ENCODE measurements at regions not wholly inside any gene's neighbourhood (a gene's known extent, or its start where the extent isn't known, plus 50 kb on each side); places are given as distances from the start of the nearest gene placed in this dataset.
"Not testable (repeated sequence)": the region's sequence is repeated elsewhere in the genome, so short reads cannot be mapped to it uniquely, and the experiment has no call there.

GRCh38 chr5:61215996-61216395 is 53.7 kb upstream of the SMIM15 start:
- H3K4me3 ChIP-seq (ENCODE audit: low read depth in 1 of 2, low read length in 2 of 2), result no peak overlapping the region
- no peak overlapping the region for H3K9ac ChIP-seq (ENCODE audit: low read length)
- no peaks in the 10 kb centered on the region for H3K36me3 ChIP-seq (ENCODE audit: insufficient read depth, low read length)
- H3K27ac ChIP-seq (ENCODE audit: low read depth, low read length), result no peak overlapping the region
- no peaks in the 10 kb centered on the region for H3K9me3 ChIP-seq (ENCODE audit: low read length)
- no peaks in the 10 kb centered on the region for H3K27me3 ChIP-seq (ENCODE audit: control insufficient read depth in 1 of 2, insufficient read depth in 2 of 2, low read length in 2 of 2)
- H3K4me1 ChIP-seq (ENCODE audit: insufficient read depth, low read length), result no peaks in the 10 kb centered on the region

- Histone ChIP-seq H3K9me3 (ENCODE audit: low read length) (no peaks in the 10 kb centered on the region), H3K36me3 (ENCODE audit: insufficient read depth, low read length) (no peaks in the 10 kb centered on the region), H3K27me3 (ENCODE audit: control insufficient read depth in 1 of 2, insufficient read depth in 2 of 2, low read length in 2 of 2) (no peaks in the 10 kb centered on the region), H3K4me1 (ENCODE audit: insufficient read depth, low read length) (no peaks in the 10 kb centered on the region), H3K4me3 (ENCODE audit: low read depth in 1 of 2, low read length in 2 of 2) (no peak overlapping the region), H3K9ac (ENCODE audit: low read length) (no peak overlapping the region), H3K27ac (ENCODE audit: low read depth, low read length) (no peak overlapping the region)
Observed at GRCh38 chr5:61216741-61217140, 54.5 kb upstream of the SMIM15 start.

GRCh38 chr5:61217214-61217613 is 54.9 kb upstream of the SMIM15 start:
- Histone ChIP-seq H3K27me3 (ENCODE audit: control insufficient read depth in 1 of 2, insufficient read depth in 2 of 2, low read length in 2 of 2) (no peaks in the 10 kb centered on the region), H3K27ac (ENCODE audit: low read depth, low read length) (no peak overlapping the region), H3K9ac (ENCODE audit: low read length) (no peak overlapping the region)

GRCh38 chr5:61228229-61228628 is 66.0 kb upstream of the SMIM15 start:
- Histone ChIP-seq H3K9me3 (ENCODE audit: low read length) (no peaks in the 10 kb centered on the region), H3K9ac (ENCODE audit: low read length) (no peak overlapping the region), H3K27ac (ENCODE audit: low read depth, low read length) (no peak overlapping the region), H3K36me3 (ENCODE audit: insufficient read depth, low read length) (no peaks in the 10 kb centered on the region), H3K4me1 (ENCODE audit: insufficient read depth, low read length) (no peaks in the 10 kb centered on the region), H3K27me3 (ENCODE audit: control insufficient read depth in 1 of 2, insufficient read depth in 2 of 2, low read length in 2 of 2) (no peaks in the 10 kb centered on the region), H3K4me3 (ENCODE audit: low read depth in 1 of 2, low read length in 2 of 2) (no peak overlapping the region)

More at GRCh38 chr5:61217214-61217613, 54.9 kb upstream of the SMIM15 start:
- Histone ChIP-seq H3K4me3 (ENCODE audit: low read depth in 1 of 2, low read length in 2 of 2) (no peak overlapping the region), H3K4me1 (ENCODE audit: insufficient read depth, low read length) (no peaks in the 10 kb centered on the region), H3K36me3 (ENCODE audit: insufficient read depth, low read length) (no peaks in the 10 kb centered on the region), H3K9me3 (ENCODE audit: low read length) (no peaks in the 10 kb centered on the region)

- Histone ChIP-seq H3K4me3 (ENCODE audit: low read depth in 1 of 2, low read length in 2 of 2) (no peak overlapping the region), H3K9ac (ENCODE audit: low read length) (no peak overlapping the region), H3K27me3 (ENCODE audit: control insufficient read depth in 1 of 2, insufficient read depth in 2 of 2, low read length in 2 of 2) (no peaks in the 10 kb centered on the region), H3K4me1 (ENCODE audit: insufficient read depth, low read length) (no peaks in the 10 kb centered on the region), H3K27ac (ENCODE audit: low read depth, low read length) (no peak overlapping the region), H3K9me3 (ENCODE audit: low read length) (no peaks in the 10 kb centered on the region), H3K36me3 (ENCODE audit: insufficient read depth, low read length) (no peaks in the 10 kb centered on the region)
Observed at GRCh38 chr5:61228691-61229280, 66.5 kb upstream of the SMIM15 start.

- Histone ChIP-seq H3K4me1 (ENCODE audit: insufficient read depth, low read length) (no peaks in the 10 kb centered on the region), H3K9me3 (ENCODE audit: low read length) (no peaks in the 10 kb centered on the region), H3K27ac (ENCODE audit: low read depth, low read length) (no peak overlapping the region), H3K27me3 (ENCODE audit: control insufficient read depth in 1 of 2, insufficient read depth in 2 of 2, low read length in 2 of 2) (no peaks in the 10 kb centered on the region), H3K9ac (ENCODE audit: low read length) (no peak overlapping the region), H3K36me3 (ENCODE audit: insufficient read depth, low read length) (no peaks in the 10 kb centered on the region), H3K4me3 (ENCODE audit: low read depth in 1 of 2, low read length in 2 of 2) (no peak overlapping the region)
Observed at GRCh38 chr5:61229416-61229815, 67.1 kb upstream of the SMIM15 start.

- Histone ChIP-seq H3K27me3 (ENCODE audit: control insufficient read depth in 1 of 2, insufficient read depth in 2 of 2, low read length in 2 of 2) (no peaks in the 10 kb centered on the region), H3K9me3 (ENCODE audit: low read length) (no peaks in the 10 kb centered on the region), H3K9ac (ENCODE audit: low read length) (no peak overlapping the region), H3K36me3 (ENCODE audit: insufficient read depth, low read length) (no peaks in the 10 kb centered on the region), H3K27ac (ENCODE audit: low read depth, low read length) (no peak overlapping the region), H3K4me3 (ENCODE audit: low read depth in 1 of 2, low read length in 2 of 2) (no peak overlapping the region), H3K4me1 (ENCODE audit: insufficient read depth, low read length) (no peaks in the 10 kb centered on the region)
Observed at GRCh38 chr5:61230492-61230891, 68.2 kb upstream of the SMIM15 start.

- Histone ChIP-seq H3K9ac (ENCODE audit: low read length) (no peak overlapping the region), H3K27ac (ENCODE audit: low read depth, low read length) (no peak overlapping the region), H3K9me3 (ENCODE audit: low read length) (no peaks in the 10 kb centered on the region), H3K4me1 (ENCODE audit: insufficient read depth, low read length) (no peaks in the 10 kb centered on the region), H3K27me3 (ENCODE audit: control insufficient read depth in 1 of 2, insufficient read depth in 2 of 2, low read length in 2 of 2) (no peaks in the 10 kb centered on the region), H3K4me3 (ENCODE audit: low read depth in 1 of 2, low read length in 2 of 2) (no peak overlapping the region), H3K36me3 (ENCODE audit: insufficient read depth, low read length) (no peaks in the 10 kb centered on the region)
Observed at GRCh38 chr5:61231813-61232212, 69.5 kb upstream of the SMIM15 start.

- no peak overlapping the region for H3K9ac ChIP-seq (ENCODE audit: low read length)
- H3K36me3 ChIP-seq (ENCODE audit: insufficient read depth, low read length), result no peaks in the 10 kb centered on the region
- no peak overlapping the region for H3K27ac ChIP-seq (ENCODE audit: low read depth, low read length)
- no peaks in the 10 kb centered on the region for H3K4me1 ChIP-seq (ENCODE audit: insufficient read depth, low read length)
- H3K4me3 ChIP-seq (ENCODE audit: low read depth in 1 of 2, low read length in 2 of 2), result no peak overlapping the region
- H3K27me3 ChIP-seq (ENCODE audit: control insufficient read depth in 1 of 2, insufficient read depth in 2 of 2, low read length in 2 of 2), result no peaks in the 10 kb centered on the region
- H3K9me3 ChIP-seq (ENCODE audit: low read length), result no peaks in the 10 kb centered on the region
Observed at GRCh38 chr5:61232490-61233050, 70.3 kb upstream of the SMIM15 start.

GRCh38 chr5:61234019-61234418 is 71.8 kb upstream of the SMIM15 start:
- no peaks in the 10 kb centered on the region for H3K27me3 ChIP-seq (ENCODE audit: control insufficient read depth in 1 of 2, insufficient read depth in 2 of 2, low read length in 2 of 2)
- no peak overlapping the region for H3K4me3 ChIP-seq (ENCODE audit: low read depth in 1 of 2, low read length in 2 of 2)
- no peaks in the 10 kb centered on the region for H3K36me3 ChIP-seq (ENCODE audit: insufficient read depth, low read length)
- no peak overlapping the region for H3K9ac ChIP-seq (ENCODE audit: low read length)
- H3K27ac ChIP-seq (ENCODE audit: low read depth, low read length), result no peak overlapping the region
- H3K9me3 ChIP-seq (ENCODE audit: low read length), result no peaks in the 10 kb centered on the region
- H3K4me1 ChIP-seq (ENCODE audit: insufficient read depth, low read length), result no peaks in the 10 kb centered on the region

- H3K4me3 ChIP-seq (ENCODE audit: low read depth in 1 of 2, low read length in 2 of 2); H3K36me3 ChIP-seq (ENCODE audit: insufficient read depth, low read length); H3K27me3 ChIP-seq (ENCODE audit: control insufficient read depth in 1 of 2, insufficient read depth in 2 of 2, low read length in 2 of 2); H3K27ac ChIP-seq (ENCODE audit: low read depth, low read length); H3K9me3 ChIP-seq (ENCODE audit: low read length); H3K9ac ChIP-seq (ENCODE audit: low read length); H3K4me1 ChIP-seq (ENCODE audit: insufficient read depth, low read length): not testable (repeated sequence)
Observed at GRCh38 chr5:61236715-61237114, 74.4 kb upstream of the SMIM15 start.

GRCh38 chr5:61245486-61245885 is 83.2 kb upstream of the SMIM15 start:
- no peak overlapping the region for H3K4me3 ChIP-seq (ENCODE audit: low read depth in 1 of 2, low read length in 2 of 2)
- H3K36me3 ChIP-seq (ENCODE audit: insufficient read depth, low read length), result no peaks in the 10 kb centered on the region
- H3K9ac ChIP-seq (ENCODE audit: low read length), result no peak overlapping the region
- H3K27me3 ChIP-seq (ENCODE audit: control insufficient read depth in 1 of 2, insufficient read depth in 2 of 2, low read length in 2 of 2), result no peaks in the 10 kb centered on the region
- no peak overlapping the region for H3K27ac ChIP-seq (ENCODE audit: low read depth, low read length)
- H3K9me3 ChIP-seq (ENCODE audit: low read length), result no peaks in the 10 kb centered on the region
- H3K4me1 ChIP-seq (ENCODE audit: insufficient read depth, low read length), result no peaks in the 10 kb centered on the region
